GM23248 (cell line): ENCODE measurements at regions not wholly inside any gene's neighbourhood (a gene's known extent, or its start where the extent isn't known, plus 50 kb on each side); places are given as distances from the start of the nearest gene placed in this dataset.

ENCODE experiments used
- EZH2 ChIP-seq: fragments of 200-600 bp; sonication (generic); IDR thresholded peaks from 2 replicates; pipeline ENCODE4 v1.6.1; 2018; ENCODE audit warnings: antibody characterized with exemption, mild to moderate bottlenecking; ENCODE audit not compliant: insufficient read depth, poor library complexity, severe bottlenecking
- EZH2phosphoT487 ChIP-seq: fragments of 200-600 bp; sonication (generic); IDR thresholded peaks from 2 replicates; pipeline ENCODE4 v1.6.1; 2018; ENCODE audit warnings: antibody characterized with exemption, moderate library complexity, mild to moderate bottlenecking, low read depth; ENCODE audit not compliant: insufficient read depth

GRCh38 chrX:107521877-107522586 is 72.6 kb downstream of the FRMPD3 start:
- no peak for TF ChIP-seq EZH2
- TF ChIP-seq EZH2phosphoT487 = no peak
